ENCODE measurements at regions not wholly inside any gene's neighbourhood (a gene's known extent, or its start where the extent isn't known, plus 50 kb on each side); places are given as distances from the start of the nearest gene placed in this dataset.

DNA sequence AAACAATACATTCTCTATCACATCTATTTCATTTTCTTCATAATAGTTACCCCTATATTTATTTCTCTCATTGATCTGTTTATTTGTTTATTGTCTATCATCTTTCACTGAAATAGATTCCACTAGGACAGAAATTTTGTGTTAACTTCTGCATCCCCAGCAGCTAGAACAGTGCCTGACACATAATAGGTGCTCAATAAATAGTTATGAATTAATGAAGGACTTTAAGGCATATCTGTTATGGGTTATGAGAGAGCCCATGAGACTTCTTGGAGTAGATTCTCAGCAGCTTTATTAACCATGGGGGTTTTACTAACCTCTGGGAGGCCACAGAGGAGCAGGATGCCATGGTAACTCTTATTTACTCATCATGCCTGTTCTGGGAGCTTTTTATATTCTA lies 144.6 kb downstream of the CDC42EP3 start:
- no peak overlapping the region for H3K27ac ChIP-seq
- CTCF ChIA-PET: no interaction called here
- no peaks in the 10 kb centered on the region for H3K9me3 ChIP-seq (ENCODE audit: insufficient read depth, low read depth)
- H4K20me1 ChIP-seq (ENCODE audit: insufficient read depth): no peaks in the 10 kb centered on the region
- POLR2A ChIA-PET (ENCODE audit: unreplicated experiment): interaction anchor here (0.6 kb wide), 1 partner anchor 289 kb away, joined by 4 read pairs; no protein-coding TSS in a partner anchor
- no peaks in the 10 kb centered on the region for H3K9me2 ChIP-seq (ENCODE audit: insufficient read depth)
- H3K79me2 ChIP-seq (ENCODE audit: low read depth): no peaks in the 10 kb centered on the region
- BruUV-seq (replicated peaks): no TSS peak
- no peak for DNase-seq
- H3K27me3 ChIP-seq (ENCODE audit: insufficient read depth, low read depth): no peaks in the 10 kb centered on the region
- no peak overlapping the region for H2AFZ ChIP-seq
- no peak overlapping the region for H3K4me3 ChIP-seq
- intact Hi-C loops (cut with micrococcal nuclease; ENCODE audit: unreplicated experiment): no loop called here
- H3F3A ChIP-seq (ENCODE audit: insufficient read depth, low read depth): no peaks in the 10 kb centered on the region
- no peak overlapping the region for H3K4me2 ChIP-seq
- no peaks in the 10 kb centered on the region for H3K36me3 ChIP-seq (ENCODE audit: low read depth)
- no peaks in the 10 kb centered on the region for H3K4me1 ChIP-seq (replicated peaks; ENCODE audit: insufficient read depth)
- TF ChIP-seq EZH2 (IDR thresholded peaks at IDR 0.05; ENCODE audit: low read depth) (no peak), CTCF (conservative IDR thresholded peaks at IDR 0.05) (no peak)

GRCh38 chr2:37527361-37527760 lies 144.1 kb downstream of the CDC42EP3 start:
- POLR2A ChIA-PET (ENCODE audit: unreplicated experiment): interaction anchor here (0.6 kb wide), 1 partner anchor 288 kb away, joined by 4 read pairs; no protein-coding TSS in a partner anchor

GRCh38 chr2:37529830-37530415 lies 141.5 kb downstream of the CDC42EP3 start:
- no peaks in the 10 kb centered on the region for H4K20me1 ChIP-seq (ENCODE audit: insufficient read depth)
- H3K4me3 ChIP-seq: no peak overlapping the region
- H3K4me1 ChIP-seq (replicated peaks; ENCODE audit: insufficient read depth): no peaks in the 10 kb centered on the region
- ChIA-PET CTCF (no interaction called here), POLR2A (ENCODE audit: unreplicated experiment) (no interaction called here)
- H3K9me2 ChIP-seq (ENCODE audit: insufficient read depth): no peaks in the 10 kb centered on the region
- intact Hi-C loops (cut with micrococcal nuclease; ENCODE audit: unreplicated experiment): loop anchor here (5.0 kb wide), 1 partner anchor 122 kb away; no protein-coding TSS in a partner anchor
- H3F3A ChIP-seq (ENCODE audit: insufficient read depth, low read depth): no peaks in the 10 kb centered on the region
- DNase-seq: no peak
- H3K9me3 ChIP-seq (ENCODE audit: insufficient read depth, low read depth): no peaks in the 10 kb centered on the region
- H3K36me3 ChIP-seq (ENCODE audit: low read depth): no peaks in the 10 kb centered on the region
- no peak for TF ChIP-seq EZH2 (IDR thresholded peaks at IDR 0.05; ENCODE audit: low read depth)
- TF ChIP-seq CTCF (conservative IDR thresholded peaks at IDR 0.05): no peak
- no peaks in the 10 kb centered on the region for H3K79me2 ChIP-seq (ENCODE audit: low read depth)
- BruUV-seq (replicated peaks): no TSS peak
- H3K4me2 ChIP-seq: no peak overlapping the region
- no peak overlapping the region for H2AFZ ChIP-seq
- H3K27ac ChIP-seq: no peak overlapping the region
- H3K27me3 ChIP-seq (ENCODE audit: insufficient read depth, low read depth): no peaks in the 10 kb centered on the region

More at GRCh38 chr2:37527361-37527760, 144.1 kb downstream of the CDC42EP3 start:
- TF ChIP-seq CTCF (conservative IDR thresholded peaks at IDR 0.05): no peak
- no peak for TF ChIP-seq EZH2 (IDR thresholded peaks at IDR 0.05; ENCODE audit: low read depth)
- no peak overlapping the region for H3K27ac ChIP-seq
- H3K79me2 ChIP-seq (ENCODE audit: low read depth): no peaks in the 10 kb centered on the region
- H4K20me1 ChIP-seq (ENCODE audit: insufficient read depth): no peaks in the 10 kb centered on the region
- no peaks in the 10 kb centered on the region for H3K27me3 ChIP-seq (ENCODE audit: insufficient read depth, low read depth)
- H3K9me2 ChIP-seq (ENCODE audit: insufficient read depth): no peaks in the 10 kb centered on the region
- no peaks in the 10 kb centered on the region for H3K36me3 ChIP-seq (ENCODE audit: low read depth)
- H3K9me3 ChIP-seq (ENCODE audit: insufficient read depth, low read depth): no peaks in the 10 kb centered on the region
- no peak for DNase-seq
- H3K4me3 ChIP-seq: no peak overlapping the region
- no peak overlapping the region for H2AFZ ChIP-seq
- H3K4me2 ChIP-seq: no peak overlapping the region
- intact Hi-C loops (cut with micrococcal nuclease; ENCODE audit: unreplicated experiment): no loop called here
- no TSS peak for BruUV-seq (replicated peaks)
- H3F3A ChIP-seq (ENCODE audit: insufficient read depth, low read depth): no peaks in the 10 kb centered on the region
- CTCF ChIA-PET: no interaction called here
- no peaks in the 10 kb centered on the region for H3K4me1 ChIP-seq (replicated peaks; ENCODE audit: insufficient read depth)
